ENCODE measurements at regions not wholly inside any gene's neighbourhood (a gene's known extent, or its start where the extent isn't known, plus 50 kb on each side); places are given as distances from the start of the nearest gene placed in this dataset.

DNA sequence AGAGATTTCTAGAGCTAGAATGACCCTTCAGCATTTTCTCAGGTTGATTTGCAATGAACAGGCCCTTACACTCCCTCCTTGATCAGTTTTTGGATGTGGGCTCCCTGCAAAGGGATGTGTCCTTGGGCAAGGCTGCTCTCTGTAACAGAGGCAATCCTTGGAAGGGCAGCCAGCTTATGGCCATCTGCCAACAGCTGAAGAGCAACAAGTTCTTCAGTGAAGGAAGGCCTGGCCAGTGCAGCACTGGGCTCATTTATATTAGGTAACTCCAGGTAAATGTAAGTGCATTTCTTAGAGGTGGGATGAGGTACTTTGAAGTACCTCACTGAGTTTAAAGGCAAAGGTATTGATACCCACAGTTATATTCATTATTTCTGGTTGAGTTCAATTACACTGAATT, 114.3 kb upstream of the KCNJ16 start:
- DNase-seq = no peak

DNA sequence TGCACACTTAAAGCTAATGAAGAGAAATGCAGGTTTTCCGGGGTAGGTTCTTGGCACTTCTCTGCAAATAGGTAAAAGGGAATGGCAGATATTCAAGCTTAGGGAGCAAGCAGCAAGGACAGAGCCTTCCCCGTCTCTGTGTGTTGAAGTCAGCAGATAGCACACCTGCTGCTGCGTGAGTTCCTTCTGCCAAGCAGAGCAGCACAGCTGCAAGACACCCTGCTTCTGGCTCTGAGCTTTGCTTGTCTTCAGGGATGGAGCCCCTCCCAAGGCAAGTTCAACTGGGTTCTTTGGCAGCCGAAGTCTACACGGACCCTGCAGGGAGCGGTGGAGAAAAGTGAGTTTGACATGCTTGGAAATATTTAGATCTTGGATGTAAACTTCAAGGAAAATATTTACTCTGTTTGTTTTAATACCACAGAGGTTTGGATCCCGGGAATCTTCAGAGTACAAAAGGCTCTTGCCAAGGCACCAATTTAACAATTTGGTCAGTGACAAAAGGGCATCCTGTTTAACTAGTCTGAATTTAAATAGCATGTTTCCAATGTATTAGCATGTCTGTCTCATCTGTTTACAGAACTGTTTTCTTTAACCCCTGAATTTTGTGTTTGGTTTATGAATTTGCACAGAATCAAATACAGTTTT, 113.4 kb upstream of the KCNJ16 start:
- DNase-seq = no peak

DNA sequence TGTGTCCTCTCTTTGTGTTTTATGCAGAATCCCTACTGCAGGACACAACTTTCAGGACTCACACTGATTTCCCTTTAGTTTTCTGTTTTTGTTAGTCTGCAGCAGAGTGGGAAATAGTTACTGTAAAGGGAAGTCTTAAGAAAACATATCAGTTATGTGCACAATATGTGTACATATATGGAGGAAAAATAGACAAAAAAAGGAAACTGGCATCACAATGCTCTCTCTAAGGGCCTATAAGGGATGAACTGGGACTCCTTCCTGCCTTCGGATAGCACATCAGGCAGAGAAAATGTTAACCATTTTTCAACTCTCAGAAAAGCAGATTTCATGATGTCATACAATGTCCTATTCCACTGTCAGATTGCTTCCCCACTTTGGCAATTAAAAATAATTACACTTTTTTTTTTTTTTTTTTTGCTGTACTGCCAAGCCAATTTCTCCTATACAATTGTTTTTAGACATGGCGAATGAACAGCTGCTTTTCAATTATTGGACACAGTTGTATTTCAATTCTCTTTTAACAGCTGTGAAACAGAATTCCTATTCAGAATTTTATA, 112.5 kb upstream of the KCNJ16 start:
- no peak for DNase-seq

DNA sequence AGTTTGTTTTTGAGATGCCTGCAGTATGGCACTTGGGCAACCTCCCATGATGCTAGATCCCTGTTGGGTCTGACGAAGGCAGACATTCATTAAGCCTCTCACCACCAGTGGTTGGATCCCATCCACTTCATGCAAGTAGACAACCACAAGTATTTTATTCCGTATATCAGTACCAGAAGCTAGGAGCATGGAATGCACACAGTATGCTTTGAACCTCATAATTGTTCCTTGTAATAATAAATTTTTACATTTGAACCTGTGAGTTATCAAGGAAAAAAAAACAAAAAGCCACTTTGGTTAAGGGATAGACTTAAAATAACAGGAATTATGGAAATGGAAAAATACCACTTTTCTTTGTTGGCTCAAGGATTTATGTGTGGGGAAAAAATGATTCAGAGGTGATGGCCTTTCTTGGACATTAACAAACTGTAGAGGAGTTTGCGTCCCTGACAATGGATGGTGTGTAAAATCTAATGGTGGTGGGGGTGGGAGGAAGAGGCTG, 107.1 kb upstream of the KCNJ16 start:
- no peak for DNase-seq

DNA sequence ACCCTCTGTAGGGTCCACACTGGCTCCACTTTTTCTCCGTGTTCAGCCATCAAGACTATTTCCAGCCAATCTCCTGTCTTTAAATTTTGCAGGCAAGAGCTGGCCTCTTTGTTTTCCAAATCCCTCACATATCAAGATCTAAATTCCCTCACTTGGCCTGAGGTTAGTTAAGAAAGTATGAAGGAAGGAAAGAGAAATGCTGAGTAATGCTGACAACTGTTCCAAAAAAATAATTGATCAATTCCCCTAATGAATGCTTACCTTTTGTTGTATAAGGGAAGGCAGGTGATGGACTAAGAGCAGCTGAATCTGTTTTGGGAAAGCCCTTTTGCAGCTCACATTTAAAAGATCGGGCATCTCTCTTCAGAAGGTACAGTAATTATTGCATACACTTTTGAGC, 105.1 kb upstream of the KCNJ16 start:
- DNase-seq = no peak

DNA sequence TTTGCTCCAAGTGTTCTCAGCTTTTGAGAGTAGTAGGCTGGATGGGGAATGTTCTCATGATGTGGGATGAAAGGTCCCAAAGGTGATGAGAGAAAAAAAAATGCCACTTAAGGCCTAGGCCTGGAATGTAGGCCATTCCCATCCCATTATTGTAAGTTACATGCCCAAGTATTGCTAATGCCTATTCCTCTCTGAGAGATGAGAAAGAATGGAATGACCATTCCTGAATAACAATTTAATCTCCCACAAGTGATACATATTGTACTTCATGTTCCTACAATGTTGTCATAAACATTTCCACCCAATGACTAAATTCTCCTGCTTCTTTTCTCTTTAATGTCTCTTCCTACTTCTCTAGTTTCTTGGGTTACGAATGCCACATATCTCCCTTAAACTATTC, 102.8 kb upstream of the KCNJ16 start:
- DNase-seq = no peak

DNA sequence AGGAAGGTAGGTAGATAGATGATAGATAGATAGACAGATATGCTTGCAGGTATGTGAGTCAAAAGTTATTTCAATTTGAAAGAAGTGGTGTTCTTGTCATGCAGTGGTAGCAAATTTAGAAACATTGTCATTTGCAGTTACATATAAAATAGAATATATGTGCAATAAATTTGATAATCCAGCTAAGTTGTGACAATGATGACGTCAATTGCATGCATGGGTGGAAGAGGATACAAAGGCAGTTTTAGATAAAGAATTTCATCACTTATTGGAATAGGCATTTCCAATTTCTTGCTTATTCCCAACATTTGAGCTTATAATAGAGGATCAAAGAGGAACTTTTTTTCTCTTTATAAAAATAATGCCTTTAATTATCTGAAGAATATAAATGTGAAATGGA, 99.2 kb upstream of the KCNJ16 start:
- no peak for DNase-seq

DNA sequence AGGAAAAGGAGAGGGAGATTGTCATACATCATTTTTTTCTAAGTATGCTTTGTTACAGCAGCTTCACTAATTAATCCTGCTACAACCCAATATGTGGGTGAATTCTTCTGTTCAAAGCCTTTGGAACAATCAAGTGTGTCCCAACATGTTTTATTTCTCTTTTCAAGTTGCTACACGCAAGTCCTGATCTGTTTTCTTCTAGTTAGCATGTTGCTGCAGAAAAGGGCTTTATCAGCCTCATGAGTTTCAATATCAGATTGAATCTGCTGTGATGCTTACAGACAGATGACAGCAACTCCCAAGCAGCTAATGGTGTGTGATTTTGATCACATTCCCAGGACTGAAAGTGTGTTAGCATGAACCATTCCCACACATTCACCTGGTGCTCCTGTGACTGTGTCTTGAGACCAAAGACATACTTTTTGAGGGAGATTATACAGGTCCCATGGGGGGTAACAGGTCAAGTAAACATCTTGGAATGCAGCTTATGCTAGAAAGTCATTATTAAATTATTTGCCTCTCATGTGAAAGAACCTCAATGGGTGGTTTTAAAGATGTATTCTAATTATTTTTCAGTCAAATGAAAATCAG, 96.9 kb upstream of the KCNJ16 start:
- no peak for DNase-seq

DNA sequence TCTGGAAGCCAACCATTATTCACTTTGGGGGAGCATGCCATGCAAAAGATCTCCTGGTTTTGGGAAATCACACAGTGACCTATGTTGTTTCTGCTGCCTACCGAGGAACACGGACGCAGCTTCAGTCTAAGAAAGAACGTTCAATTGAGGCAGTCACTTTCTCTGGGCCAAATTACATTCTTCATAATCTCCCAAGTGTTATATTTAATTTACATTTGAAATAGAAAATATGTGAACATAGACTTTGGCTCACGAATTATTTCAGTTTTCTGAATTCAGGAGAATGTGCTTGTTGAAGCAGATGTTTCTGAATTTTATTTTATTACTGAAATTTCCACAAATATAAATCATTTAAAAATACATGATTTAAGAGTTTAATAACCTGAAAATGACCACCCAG, 93.6 kb upstream of the KCNJ16 start:
- DNase-seq = no peak

DNA sequence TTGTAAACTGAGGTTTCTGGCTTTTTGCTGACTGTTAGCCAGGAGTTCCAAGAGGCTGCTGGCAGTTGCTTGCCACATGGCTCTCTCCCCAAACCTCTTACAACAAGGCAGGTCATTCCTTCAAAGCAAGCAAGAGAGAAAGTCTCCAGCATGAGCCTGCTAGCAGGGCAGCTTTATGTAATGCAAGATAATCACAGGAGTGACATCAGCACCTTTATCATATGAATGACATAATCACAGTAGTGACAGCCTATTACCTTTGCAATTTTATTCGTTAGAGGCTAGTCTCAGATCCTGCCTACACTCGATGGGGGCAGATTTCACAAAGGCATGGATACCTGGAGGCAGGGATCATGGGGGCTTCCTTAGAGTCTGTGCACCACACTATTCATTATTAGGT, 79.5 kb upstream of the KCNJ16 start:
- no peak for DNase-seq

DNA sequence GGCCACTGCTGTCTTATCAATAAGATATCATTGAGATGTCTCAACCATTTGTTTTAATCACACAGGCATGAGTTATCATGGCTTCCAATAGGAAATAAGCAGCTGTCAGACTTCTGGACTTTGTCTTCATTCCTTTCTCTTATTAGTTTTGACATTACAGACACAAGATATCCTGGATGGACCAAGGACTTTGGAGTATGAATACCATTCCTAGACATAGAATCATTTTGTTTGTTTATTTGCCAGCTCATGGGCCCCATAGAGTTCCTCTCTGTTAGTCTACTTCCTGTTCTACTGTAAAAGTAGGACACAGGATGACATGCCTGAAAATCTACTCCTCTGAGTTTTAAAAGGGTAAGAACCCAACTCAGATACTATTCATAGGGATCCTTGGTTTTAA, 77.7 kb upstream of the KCNJ16 start:
- DNase-seq = no peak

DNA sequence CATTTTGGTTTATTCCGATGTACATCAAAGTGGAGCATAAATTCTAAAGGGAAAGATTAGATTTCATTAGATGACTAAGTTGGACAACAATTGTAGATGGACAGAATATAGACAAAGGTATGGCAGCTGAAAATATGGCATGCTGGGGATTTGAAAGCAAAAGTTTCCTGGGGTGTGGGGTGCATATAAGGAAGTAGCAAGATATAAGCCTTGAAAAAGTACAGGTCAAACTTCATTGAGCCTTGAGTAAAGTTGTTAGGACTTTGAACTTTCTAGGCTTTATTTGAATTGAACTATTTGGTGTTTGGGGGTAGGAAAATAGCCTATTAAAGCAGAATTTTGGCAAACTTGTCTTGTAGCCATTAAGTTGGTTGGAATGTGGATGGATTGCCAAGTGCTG, 75.8 kb upstream of the KCNJ16 start:
- DNase-seq = no peak

DNA sequence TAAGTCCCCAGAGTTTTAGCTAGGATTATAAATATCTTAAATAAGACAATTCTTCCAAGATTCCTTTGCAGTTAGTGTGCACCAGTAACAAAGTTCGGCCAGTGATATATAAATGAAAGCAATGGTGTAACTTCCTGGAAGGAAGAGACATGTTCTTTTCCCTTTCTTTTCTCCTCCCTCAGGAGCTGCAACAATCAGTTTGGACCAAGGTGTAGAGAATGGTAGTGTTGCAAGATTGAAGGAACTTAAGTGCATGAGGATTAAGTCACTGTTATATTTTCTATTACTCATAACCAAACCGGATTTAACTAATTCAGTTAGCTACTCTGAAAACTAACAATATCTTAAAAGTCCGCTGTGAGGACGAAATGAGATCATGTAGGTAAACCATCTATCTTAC, 68.9 kb upstream of the KCNJ16 start:
- no peak for DNase-seq

DNA sequence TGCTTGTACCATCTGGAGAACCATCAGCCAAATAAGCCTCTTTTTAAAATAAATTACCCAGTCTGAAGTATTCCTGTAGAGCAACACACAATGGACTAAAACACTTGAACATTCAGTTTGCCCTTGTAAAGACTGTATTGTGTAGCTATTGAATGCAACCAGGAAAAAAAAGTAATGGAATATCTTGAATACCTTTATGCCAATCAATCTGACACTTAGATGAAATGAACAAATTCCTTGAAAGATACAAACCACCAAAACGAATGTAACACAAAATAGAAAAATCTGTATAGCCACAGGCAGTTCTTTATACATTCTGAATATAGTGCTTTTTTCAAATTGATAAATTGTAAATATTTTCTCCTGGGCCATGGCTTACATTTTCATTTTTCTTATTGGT, 63.3 kb upstream of the KCNJ16 start:
- no peak for DNase-seq

DNA sequence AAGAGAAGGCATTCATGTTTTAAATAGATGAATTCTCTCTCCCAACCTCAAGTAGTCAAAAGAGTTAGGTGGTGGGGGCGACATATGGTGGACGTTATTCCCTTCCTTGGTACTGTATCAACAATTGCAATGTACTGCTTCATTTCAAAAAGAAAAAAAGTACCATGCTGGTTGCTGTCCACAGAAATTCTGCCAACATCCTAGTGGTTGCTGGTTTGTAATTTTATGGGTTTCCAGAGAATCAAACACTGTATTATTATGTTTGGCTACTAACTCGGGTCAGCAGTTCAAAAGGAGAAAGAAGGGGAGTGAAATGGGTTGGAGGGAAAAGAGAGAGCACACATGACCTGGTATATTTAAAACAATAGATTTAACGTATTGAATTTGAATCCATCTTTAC, 61.1 kb upstream of the KCNJ16 start:
- DNase-seq = no peak

DNA sequence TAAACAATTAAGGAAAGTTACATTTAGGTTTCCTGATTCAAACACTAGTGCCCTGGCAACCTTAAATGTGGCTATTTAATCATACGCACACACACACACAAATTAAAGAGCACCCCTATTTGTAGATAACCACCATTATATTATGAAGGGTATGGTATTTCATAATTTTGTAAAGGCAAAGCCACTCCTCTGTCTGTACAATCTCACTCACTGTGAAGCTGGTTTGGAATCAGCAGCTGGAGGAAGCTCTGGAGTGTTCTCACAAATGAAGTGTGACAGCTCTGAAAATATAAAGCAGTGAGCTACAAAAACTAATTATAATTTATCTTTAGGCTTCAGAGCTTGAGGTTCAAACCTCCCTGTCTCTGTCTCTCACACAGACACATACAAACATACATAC, 57.9 kb upstream of the KCNJ16 start:
- DNase-seq = no peak

DNA sequence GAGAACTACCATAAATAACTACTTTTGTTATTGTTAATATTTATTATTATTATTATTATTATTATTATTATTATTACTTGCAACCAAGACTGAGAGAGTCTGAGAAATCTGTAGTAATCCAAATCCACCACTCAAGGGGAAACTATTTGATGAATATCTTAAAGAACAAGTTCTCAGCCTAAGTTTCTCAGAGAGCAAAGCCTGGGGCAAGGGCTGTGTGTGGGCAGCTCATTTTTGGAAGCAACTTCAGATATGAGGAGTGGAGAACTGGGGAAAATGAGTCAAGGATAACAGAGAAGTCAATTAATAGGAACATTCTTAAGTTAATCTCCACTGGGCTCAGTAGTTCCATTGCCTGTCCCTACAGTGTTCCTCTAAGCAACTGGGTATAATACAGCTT, 57.1 kb upstream of the KCNJ16 start:
- no peak for DNase-seq

DNA sequence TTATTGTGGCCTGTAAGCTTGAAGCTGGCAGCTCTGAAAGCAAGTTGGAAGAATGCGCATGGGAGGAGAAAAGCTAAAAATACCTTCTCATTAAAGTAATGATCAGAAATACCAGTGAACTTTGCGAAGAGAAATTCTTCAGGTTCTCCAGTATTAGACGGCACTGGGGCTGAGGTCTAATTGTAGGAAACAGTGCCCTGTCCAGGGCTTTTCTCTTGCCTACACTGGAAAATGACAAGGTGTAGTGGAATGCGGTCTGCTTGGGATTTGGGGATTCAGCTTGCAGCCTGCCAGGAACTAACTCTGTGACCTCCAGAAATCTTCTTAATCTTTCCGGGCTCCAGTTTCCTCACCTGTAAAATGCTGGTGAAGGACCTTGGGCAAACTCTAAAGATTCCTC, 53.3 kb upstream of the KCNJ16 start:
- DNase-seq = no peak

DNA sequence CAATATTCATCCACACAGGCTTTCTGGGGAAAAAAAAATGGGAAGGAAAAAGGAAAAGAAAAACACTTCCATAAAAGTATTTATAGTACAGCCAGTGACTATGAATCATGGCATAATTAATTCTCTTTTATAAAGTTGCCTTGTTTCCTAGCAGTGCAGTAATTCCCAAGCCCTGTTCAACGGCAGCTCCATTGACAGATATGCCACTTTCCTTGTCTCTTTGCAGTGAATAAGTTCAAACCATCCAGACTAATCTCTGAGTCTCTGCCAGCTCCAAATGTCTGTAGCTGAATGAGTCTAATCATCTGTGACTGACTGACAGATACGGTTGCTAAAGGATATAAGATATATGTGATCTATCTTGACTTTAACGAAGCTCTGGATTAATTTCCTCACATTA, 52.9 kb upstream of the KCNJ16 start:
- DNase-seq = no peak

DNA sequence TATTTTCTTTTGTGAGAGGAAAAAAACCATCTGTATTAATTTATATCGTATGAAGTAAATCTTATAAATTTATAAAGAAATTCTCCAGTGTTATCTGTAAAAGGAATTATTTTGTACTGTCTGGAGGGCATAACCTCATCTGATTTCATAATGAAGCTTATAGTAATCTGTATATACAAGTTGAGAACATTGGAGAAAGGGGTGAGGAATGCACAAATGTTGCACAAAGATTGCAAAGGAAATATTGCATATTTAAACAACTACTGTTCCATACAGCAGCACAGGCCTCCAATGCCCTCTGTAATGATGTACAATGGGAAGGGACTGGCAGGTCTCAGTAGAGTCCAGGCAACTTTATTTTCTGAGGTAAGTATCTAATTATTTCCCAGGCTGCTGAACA, 50.8 kb upstream of the KCNJ16 start:
- no peak for DNase-seq

All from DMS 273 treated with DMSO at 0.1 percent for 48 hours (cell line).